ENCODE measurements at regions not wholly inside any gene's neighbourhood (a gene's known extent, or its start where the extent isn't known, plus 50 kb on each side); places are given as distances from the start of the nearest gene placed in this dataset.
"Not testable (repeated sequence)": the region's sequence is repeated elsewhere in the genome, so short reads cannot be mapped to it uniquely, and the experiment has no call there.

- H3K9ac ChIP-seq (ENCODE audit: control insufficient read depth, insufficient read depth, low read length): no peak overlapping the region
- H3K4me3 ChIP-seq: no peak overlapping the region
- CTCF ChIA-PET: no interaction called here
- H3K27me3 ChIP-seq (replicated peaks in 1 of 2; ENCODE audit: control insufficient read depth in 2 of 2, insufficient read depth in 2 of 2, low read length in 1 of 2): no peaks in the 10 kb centered on the region; a peak in 1 of 4 replicates
- H4K20me1 ChIP-seq (ENCODE audit: control insufficient read depth, insufficient read depth): no peaks in the 10 kb centered on the region
- in situ Hi-C loops (cut with MboI): no loop called here
- FAIRE-seq (no peak), DNase-seq (ENCODE audit: low read depth, low spot score) (no peak), ATAC-seq (no peak)
- no peak for TF ChIP-seq SRF (IDR thresholded peaks at IDR 0.05; ENCODE audit: low read depth in 2 of 2, low read length in 2 of 2)
- TF ChIP-seq JUNB (IDR thresholded peaks at IDR 0.05): no peak
- TF ChIP-seq SMARCA5 (IDR thresholded peaks at IDR 0.05): no peak
- no peak for TF ChIP-seq HCFC1 (IDR thresholded peaks at IDR 0.05; ENCODE audit: low read length)
- TF ChIP-seq IRF5 (IDR thresholded peaks at IDR 0.05; ENCODE audit: borderline replicate concordance): no peak
- TF ChIP-seq MEF2A (IDR thresholded peaks at IDR 0.05; ENCODE audit: insufficient read depth, low read depth, low read length): no peak
- TF ChIP-seq MYC (IDR thresholded peaks at IDR 0.05; ENCODE audit: insufficient read depth, insufficient read length, insufficient replicate concordance, low read length, severe bottlenecking): no peak
- RAD21 ChIA-PET (ENCODE audit: unreplicated experiment): no interaction called here
- POLR2A ChIA-PET: no interaction called here
- H3K9me3 ChIP-seq (replicated peaks; ENCODE audit: control insufficient read depth, insufficient read depth, low read length): no peaks in the 10 kb centered on the region
- no TSS peak for BruUV-seq (replicated peaks)
- WGBS (ENCODE audit: insufficient coverage, insufficient replicate concordance, low lambda C conversion rate, missing lambda C conversion rate): 0% methylated on average over 1 of the region's 1 CpG
- H3K4me1 ChIP-seq (ENCODE audit: control insufficient read depth, insufficient read depth, low read length): no peaks in the 10 kb centered on the region
- H2AFZ ChIP-seq (ENCODE audit: control insufficient read depth, low read depth, low read length): no peak overlapping the region
- no peaks in the 10 kb centered on the region for H3K36me3 ChIP-seq (ENCODE audit: control insufficient read depth in 2 of 2, insufficient read depth in 2 of 2, low read length in 1 of 2)
- SMC1A ChIA-PET (ENCODE audit: uncharacterized antibody, unreplicated experiment): no interaction called here
- no peaks in the 10 kb centered on the region for H3K79me2 ChIP-seq (ENCODE audit: control insufficient read depth, insufficient read depth, low read length)
- intact Hi-C loops (cut with micrococcal nuclease; ENCODE audit: unreplicated experiment): no loop called here
- H3K4me2 ChIP-seq (ENCODE audit: control insufficient read depth, insufficient read depth): no peak overlapping the region
- H3K27ac ChIP-seq (ENCODE audit: control insufficient read depth, insufficient read depth): no peak overlapping the region
These were observed 55.3 kb upstream of the SERPINE2 start for GRCh38 chr2:224094413-224094812.

GRCh38 chr2:224091671-224092070, 52.6 kb upstream of the SERPINE2 start:
- H3K4me3 ChIP-seq; H3K9me3 ChIP-seq (replicated peaks; ENCODE audit: control insufficient read depth, insufficient read depth, low read length); H3K36me3 ChIP-seq (ENCODE audit: control insufficient read depth in 2 of 2, insufficient read depth in 2 of 2, low read length in 1 of 2); DNase-seq (ENCODE audit: low read depth, low spot score); POLR2A ChIA-PET; H3K79me2 ChIP-seq (ENCODE audit: control insufficient read depth, insufficient read depth, low read length); H3K27me3 ChIP-seq (replicated peaks in 1 of 2; ENCODE audit: control insufficient read depth in 2 of 2, insufficient read depth in 2 of 2, low read length in 1 of 2); H3K4me1 ChIP-seq (ENCODE audit: control insufficient read depth, insufficient read depth, low read length); H4K20me1 ChIP-seq (ENCODE audit: control insufficient read depth, insufficient read depth); BruUV-seq (replicated peaks); H2AFZ ChIP-seq (ENCODE audit: control insufficient read depth, low read depth, low read length); in situ Hi-C loops (cut with MboI); ATAC-seq; SMC1A ChIA-PET (ENCODE audit: uncharacterized antibody, unreplicated experiment); H3K9ac ChIP-seq (ENCODE audit: control insufficient read depth, insufficient read depth, low read length); CTCF ChIA-PET; H3K27ac ChIP-seq (ENCODE audit: control insufficient read depth, insufficient read depth); FAIRE-seq; RAD21 ChIA-PET (ENCODE audit: unreplicated experiment); intact Hi-C loops (cut with micrococcal nuclease; ENCODE audit: unreplicated experiment); H3K4me2 ChIP-seq (ENCODE audit: control insufficient read depth, insufficient read depth): not testable (repeated sequence)
- 29% methylated on average over 5 of the region's 5 CpGs for WGBS (ENCODE audit: insufficient coverage, insufficient replicate concordance, low lambda C conversion rate, missing lambda C conversion rate)

- intact Hi-C loops (cut with micrococcal nuclease; ENCODE audit: unreplicated experiment); H3K9ac ChIP-seq (ENCODE audit: control insufficient read depth, insufficient read depth, low read length); H3K4me1 ChIP-seq (ENCODE audit: control insufficient read depth, insufficient read depth, low read length); H3K4me2 ChIP-seq (ENCODE audit: control insufficient read depth, insufficient read depth); CTCF ChIA-PET; H3K27me3 ChIP-seq (replicated peaks in 1 of 2; ENCODE audit: control insufficient read depth in 2 of 2, insufficient read depth in 2 of 2, low read length in 1 of 2); H3K9me3 ChIP-seq (replicated peaks; ENCODE audit: control insufficient read depth, insufficient read depth, low read length); H4K20me1 ChIP-seq (ENCODE audit: control insufficient read depth, insufficient read depth); SMC1A ChIA-PET (ENCODE audit: uncharacterized antibody, unreplicated experiment); H3K27ac ChIP-seq (ENCODE audit: control insufficient read depth, insufficient read depth); BruUV-seq (replicated peaks); DNase-seq (ENCODE audit: low read depth, low spot score); in situ Hi-C loops (cut with MboI); POLR2A ChIA-PET; RAD21 ChIA-PET (ENCODE audit: unreplicated experiment); ATAC-seq; H3K79me2 ChIP-seq (ENCODE audit: control insufficient read depth, insufficient read depth, low read length); H2AFZ ChIP-seq (ENCODE audit: control insufficient read depth, low read depth, low read length); H3K36me3 ChIP-seq (ENCODE audit: control insufficient read depth in 2 of 2, insufficient read depth in 2 of 2, low read length in 1 of 2); H3K4me3 ChIP-seq; FAIRE-seq: not testable (repeated sequence)
- 55% methylated on average over 6 of the region's 6 CpGs for WGBS (ENCODE audit: insufficient coverage, insufficient replicate concordance, low lambda C conversion rate, missing lambda C conversion rate)
These were observed 50.5 kb upstream of the SERPINE2 start for GRCh38 chr2:224089606-224090005.

Measured in GM12878 (cell line).